Panc1 (cell line): ENCODE measurements at regions not wholly inside any gene's neighbourhood (a gene's known extent, or its start where the extent isn't known, plus 50 kb on each side); places are given as distances from the start of the nearest gene placed in this dataset.

ENCODE experiments used
- CTCF ChIP-seq: fragments of 450-650 bp; IDR thresholded peaks from 2 replicates; pipeline ENCODE4 v1.5.1; 2017; ENCODE audit warnings: mild to moderate bottlenecking
- POLR2AphosphoS5 ChIP-seq: IDR thresholded peaks from 2 replicates; pipeline ENCODE4 v1.6.1; 2012; ENCODE audit warnings: mild to moderate bottlenecking, low read depth, low read length, moderate library complexity
- REST ChIP-seq, 2 experiments: IDR thresholded peaks; 2 replicates each; pipeline ENCODE4 v1.6.1; 2011 to 2012; ENCODE audit warnings: low read depth in 2 of 2, control low read depth in 1 of 2, low read length in 1 of 2, mild to moderate bottlenecking in 1 of 2, moderate library complexity in 1 of 2; ENCODE audit not compliant: insufficient read depth in 1 of 2
- SIN3A ChIP-seq: IDR thresholded peaks from 2 replicates; pipeline ENCODE4 v1.6.1; 2012; ENCODE audit warnings: low read depth, mild to moderate bottlenecking, low read length, moderate library complexity, borderline replicate concordance; ENCODE audit not compliant: insufficient read depth

GRCh38 chr19:28972058-28972852, 240.7 kb downstream of the UQCRFS1 start:
- TF ChIP-seq CTCF, result no peak
- no peak for TF ChIP-seq POLR2AphosphoS5
- no peak for TF ChIP-seq SIN3A
- no peak for TF ChIP-seq REST (IDR thresholded peaks at IDR 0.05; ENCODE audit: insufficient read depth in 1 of 2, low read depth in 2 of 2, low read length in 1 of 2)
